ENCODE measurements at regions not wholly inside any gene's neighbourhood (a gene's known extent, or its start where the extent isn't known, plus 50 kb on each side); places are given as distances from the start of the nearest gene placed in this dataset.
"Not testable (repeated sequence)": the region's sequence is repeated elsewhere in the genome, so short reads cannot be mapped to it uniquely, and the experiment has no call there.

- Mint-ChIP-seq H3K27ac (no peak overlapping the region), H3K4me3 (no peak overlapping the region), H3K36me3 (ENCODE audit: insufficient read depth) (no peaks in the 10 kb centered on the region), H3K4me1 (ENCODE audit: low read depth in 2 of 2) (peaks cover 0 to 1% of the 10 kb centered on the region in 2 donors), H3K27me3 (peaks cover 24 to 48% of the 10 kb centered on the region in 2 donors), H3K9me3 (no peaks in the 10 kb centered on the region)
- DNase-seq (no peak), ATAC-seq (replicated peaks) (no peak)
Observed at GRCh38 chr20:59485576-59486454, 118.5 kb upstream of the PHACTR3 start.

- H3K36me3 Mint-ChIP-seq (ENCODE audit: insufficient read depth); H3K27ac Mint-ChIP-seq; H3K4me3 Mint-ChIP-seq; DNase-seq; ATAC-seq (replicated peaks); H3K9me3 Mint-ChIP-seq; H3K4me1 Mint-ChIP-seq (ENCODE audit: low read depth in 2 of 2): not testable (repeated sequence)
- H3K27me3 Mint-ChIP-seq = peaks cover 8 to 41% of the 10 kb centered on the region in 2 donors
Observed at GRCh38 chr20:59488459-59488858, 115.9 kb upstream of the PHACTR3 start.

GRCh38 chr20:59490196-59491004 lies 113.9 kb upstream of the PHACTR3 start:
- not testable (repeated sequence) for DNase-seq; H3K4me3 Mint-ChIP-seq; H3K9me3 Mint-ChIP-seq; ATAC-seq (replicated peaks); H3K27ac Mint-ChIP-seq; H3K4me1 Mint-ChIP-seq (ENCODE audit: low read depth in 2 of 2); H3K36me3 Mint-ChIP-seq (ENCODE audit: insufficient read depth)
- H3K27me3 Mint-ChIP-seq = peaks cover 14 to 45% of the 10 kb centered on the region in 2 donors

DNA sequence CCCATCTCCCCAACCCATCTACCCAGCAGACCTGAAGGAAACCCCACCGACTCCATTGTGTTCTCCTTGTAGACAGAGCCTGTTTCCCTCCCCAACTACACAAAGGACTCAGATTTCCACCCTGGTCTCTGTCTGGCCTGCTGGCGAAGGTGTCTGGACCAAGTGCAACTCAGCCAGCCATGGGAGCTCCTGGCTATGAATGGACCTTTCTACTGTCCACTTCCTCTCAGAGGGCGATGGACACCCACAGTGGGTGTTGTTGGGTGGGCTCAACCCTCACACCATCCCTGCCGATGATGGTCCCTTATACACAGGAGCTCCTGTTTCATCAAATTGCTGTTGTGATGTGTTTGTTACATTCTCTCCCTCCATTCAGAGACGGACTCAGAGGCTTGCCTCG lies 112.5 kb upstream of the PHACTR3 start:
- no peak overlapping the region for H3K4me3 Mint-ChIP-seq
- no peak for ATAC-seq (replicated peaks)

GRCh38 chr20:59493926-59494325 lies 110.4 kb upstream of the PHACTR3 start:
- Mint-ChIP-seq H3K27me3 (peaks cover 15 to 65% of the 10 kb centered on the region in 2 donors), H3K27ac (no peak overlapping the region)
- no peak for ATAC-seq (replicated peaks)

More for the DNA sequence above, 112.5 kb upstream of the PHACTR3 start:
- H3K27me3 Mint-ChIP-seq = peaks cover 14 to 54% of the 10 kb centered on the region in 2 donors
- H3K27ac Mint-ChIP-seq = no peak overlapping the region
- H3K36me3 Mint-ChIP-seq (ENCODE audit: insufficient read depth) = no peaks in the 10 kb centered on the region
- no peak for DNase-seq
- H3K9me3 Mint-ChIP-seq = no peaks in the 10 kb centered on the region
- peaks cover 3% of the 10 kb centered on the region in 2 donors for H3K4me1 Mint-ChIP-seq (ENCODE audit: low read depth in 2 of 2)

DNA sequence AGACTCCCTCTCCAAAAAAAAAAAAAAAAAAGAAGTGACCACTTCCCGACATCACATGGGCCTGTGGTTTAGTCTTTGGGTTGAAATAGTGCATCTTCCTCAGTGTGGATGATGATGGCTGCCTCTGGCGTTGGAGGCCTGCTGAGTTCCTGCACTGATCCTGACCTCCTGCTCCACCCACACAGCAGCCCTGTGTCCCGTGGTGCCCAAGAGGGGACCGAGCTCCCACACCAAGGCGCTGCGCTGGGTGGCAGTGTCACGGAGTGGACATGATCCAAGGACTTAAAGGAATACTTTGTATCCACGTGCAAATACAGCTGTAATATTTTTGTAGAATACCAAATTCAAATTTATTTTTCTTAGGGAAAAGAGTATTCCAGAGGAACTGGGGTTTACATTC lies 109.2 kb upstream of the PHACTR3 start:
- Mint-ChIP-seq H3K27me3 (peaks cover 21 to 61% of the 10 kb centered on the region in 2 donors), H3K9me3 (no peaks in the 10 kb centered on the region), H3K4me1 (ENCODE audit: low read depth in 2 of 2) (peaks cover 3% of the 10 kb centered on the region in 2 donors), H3K4me3 (no peak overlapping the region), H3K27ac (no peak overlapping the region), H3K36me3 (ENCODE audit: insufficient read depth) (no peaks in the 10 kb centered on the region)
- ATAC-seq (replicated peaks) (no peak), DNase-seq (no peak)

More at GRCh38 chr20:59493926-59494325, 110.4 kb upstream of the PHACTR3 start:
- Mint-ChIP-seq H3K36me3 (ENCODE audit: insufficient read depth) (no peaks in the 10 kb centered on the region), H3K4me3 (no peak overlapping the region), H3K9me3 (no peaks in the 10 kb centered on the region), H3K4me1 (ENCODE audit: low read depth in 2 of 2) (peaks cover 3% of the 10 kb centered on the region in 2 donors)
- DNase-seq = no peak

- ATAC-seq (replicated peaks) (peak; percentile 50), DNase-seq (peak; percentile 48 to 60 (median 55))
- H3K9me3 Mint-ChIP-seq = no peaks in the 10 kb centered on the region
- H3K36me3 Mint-ChIP-seq (ENCODE audit: insufficient read depth) = no peaks in the 10 kb centered on the region
- H3K4me1 Mint-ChIP-seq (ENCODE audit: low read depth in 2 of 2) = peaks cover 3% of the 10 kb centered on the region in 2 donors
- peaks cover 23 to 64% of the 10 kb centered on the region in 2 donors for H3K27me3 Mint-ChIP-seq
- no peak overlapping the region for H3K27ac Mint-ChIP-seq
- H3K4me3 Mint-ChIP-seq = no peak overlapping the region
Observed at GRCh38 chr20:59495894-59496510, 108.3 kb upstream of the PHACTR3 start.

DNA sequence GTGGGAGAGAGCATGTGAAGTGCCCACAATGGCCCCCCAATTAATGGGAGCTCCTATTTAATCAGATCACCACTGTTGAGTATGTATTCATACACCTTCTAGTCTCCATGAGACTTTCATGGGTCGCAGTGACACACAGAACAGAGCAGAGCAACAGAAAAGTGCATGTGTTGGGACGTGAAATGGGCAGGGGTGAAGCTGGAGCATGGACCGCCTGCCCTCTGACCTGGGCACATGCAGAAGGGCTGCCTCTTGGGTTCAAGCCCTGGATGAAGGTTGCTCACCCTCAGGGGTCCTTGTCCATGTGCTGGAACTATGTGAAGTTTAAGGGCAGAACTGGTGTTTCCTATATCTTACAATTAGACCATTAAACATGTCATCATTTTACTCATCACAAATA lies 106.0 kb upstream of the PHACTR3 start:
- no peak overlapping the region for H3K27ac Mint-ChIP-seq

GRCh38 chr20:59499863-59500262 lies 104.5 kb upstream of the PHACTR3 start:
- Mint-ChIP-seq H3K27ac (no peak overlapping the region), H3K9me3 (no peaks in the 10 kb centered on the region), H3K4me3 (no peak overlapping the region), H3K36me3 (ENCODE audit: insufficient read depth) (no peaks in the 10 kb centered on the region), H3K4me1 (ENCODE audit: low read depth in 2 of 2) (peaks cover 3% of the 10 kb centered on the region in 2 donors), H3K27me3 (peaks cover 22 to 49% of the 10 kb centered on the region in 2 donors)
- DNase-seq (no peak), ATAC-seq (replicated peaks) (no peak)

More for the DNA sequence above, 106.0 kb upstream of the PHACTR3 start:
- no peaks in the 10 kb centered on the region for H3K9me3 Mint-ChIP-seq
- no peak for DNase-seq
- H3K27me3 Mint-ChIP-seq = peaks cover 32 to 65% of the 10 kb centered on the region in 2 donors
- H3K4me3 Mint-ChIP-seq = no peak overlapping the region
- no peak for ATAC-seq (replicated peaks)
- H3K4me1 Mint-ChIP-seq (ENCODE audit: low read depth in 2 of 2) = peaks cover 3% of the 10 kb centered on the region in 2 donors
- no peaks in the 10 kb centered on the region for H3K36me3 Mint-ChIP-seq (ENCODE audit: insufficient read depth)

GRCh38 chr20:59508729-59509128 lies 95.6 kb upstream of the PHACTR3 start:
- Mint-ChIP-seq H3K4me3 (no peak overlapping the region), H3K27ac (no peak overlapping the region), H3K27me3 (peaks cover 6 to 14% of the 10 kb centered on the region in 2 donors), H3K4me1 (ENCODE audit: low read depth in 2 of 2) (no peaks in the 10 kb centered on the region), H3K9me3 (no peaks in the 10 kb centered on the region), H3K36me3 (ENCODE audit: insufficient read depth) (no peaks in the 10 kb centered on the region)
- ATAC-seq (replicated peaks) (no peak), DNase-seq (no peak)

- DNase-seq (no peak), ATAC-seq (replicated peaks) (no peak)
- Mint-ChIP-seq H3K4me1 (ENCODE audit: low read depth in 2 of 2) (no peaks in the 10 kb centered on the region), H3K4me3 (no peak overlapping the region), H3K36me3 (ENCODE audit: insufficient read depth) (no peaks in the 10 kb centered on the region), H3K27ac (no peak overlapping the region), H3K27me3 (peaks cover 41 to 52% of the 10 kb centered on the region in 2 donors), H3K9me3 (no peaks in the 10 kb centered on the region)
Observed at GRCh38 chr20:59512651-59513050, 91.7 kb upstream of the PHACTR3 start.

DNA sequence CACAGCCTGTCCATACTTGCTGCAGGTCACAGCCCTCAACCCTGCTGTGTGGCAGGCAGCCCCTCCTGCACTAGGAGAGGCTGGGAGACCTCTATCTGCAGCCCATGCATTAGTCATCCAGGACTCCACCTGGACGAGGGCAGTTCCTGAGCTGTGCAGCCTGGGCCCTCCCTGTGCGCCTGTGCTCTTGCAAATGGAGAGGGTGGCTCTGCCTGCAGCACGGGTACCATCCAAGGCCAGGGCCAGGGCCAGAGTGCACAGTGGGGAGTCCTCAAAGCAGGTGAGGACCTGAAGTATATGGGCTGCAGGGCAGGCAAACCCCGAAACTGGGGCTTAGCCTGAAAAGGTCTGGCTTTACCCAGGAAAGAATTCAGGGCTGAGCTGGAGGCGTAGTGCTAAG lies 89.8 kb upstream of the PHACTR3 start:
- no peak for DNase-seq
- no peak for ATAC-seq (replicated peaks)
- no peak overlapping the region for H3K27ac Mint-ChIP-seq
- no peaks in the 10 kb centered on the region for H3K36me3 Mint-ChIP-seq (ENCODE audit: insufficient read depth)
- H3K27me3 Mint-ChIP-seq = peaks cover 57 to 71% of the 10 kb centered on the region in 2 donors
- no peak overlapping the region for H3K4me3 Mint-ChIP-seq
- H3K9me3 Mint-ChIP-seq = no peaks in the 10 kb centered on the region
- no peaks in the 10 kb centered on the region for H3K4me1 Mint-ChIP-seq (ENCODE audit: low read depth in 2 of 2)

Measured in effector memory CD8-positive, alpha-beta T cell (primary cell).